ENCODE measurements at regions not wholly inside any gene's neighbourhood (a gene's known extent, or its start where the extent isn't known, plus 50 kb on each side); places are given as distances from the start of the nearest gene placed in this dataset.
A peak's percentile ranks its signal among the peaks of the same experiment; 100 is the strongest.

DNA sequence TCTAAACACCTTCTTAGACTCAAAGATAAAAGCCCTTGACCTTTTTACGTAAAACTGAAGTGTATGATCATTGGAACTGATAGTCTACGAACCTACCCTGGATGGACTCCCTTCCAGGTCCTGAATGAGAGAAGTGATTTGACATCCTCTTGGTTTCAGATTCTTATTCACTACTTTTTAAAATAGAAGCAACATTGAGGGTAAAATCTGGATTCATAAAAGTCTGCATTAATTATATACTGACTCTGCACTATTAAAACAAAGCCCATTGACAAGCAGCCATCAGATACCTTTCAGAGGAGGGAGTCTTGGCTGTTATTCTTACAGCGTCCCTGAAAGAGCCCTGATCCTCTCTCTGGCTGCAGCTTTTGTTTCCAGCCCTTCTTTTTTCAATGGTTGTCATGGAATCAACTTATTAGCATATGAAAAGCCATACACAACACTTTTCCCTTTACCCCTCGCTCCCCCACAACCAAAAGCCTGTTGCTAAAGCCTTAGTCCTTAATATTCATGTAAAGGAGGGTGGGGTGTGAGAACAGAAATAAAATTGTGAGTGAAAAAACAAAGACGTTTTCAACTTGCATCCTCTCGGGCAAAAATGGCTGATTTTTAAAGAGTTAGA is 270.0 kb upstream of the MARCKS start:
- WGBS (ENCODE audit: low lambda C conversion rate) = 86% methylated on average over 6 of the region's 6 CpGs
- no peaks in the 10 kb centered on the region for H3K36me3 ChIP-seq (replicated peaks in 1 of 2; ENCODE audit: control insufficient read depth in 1 of 2, insufficient read depth in 2 of 2, low read length in 1 of 2)
- H3K4me2 ChIP-seq = peak overlapping the region; percentile 29; the same call in 1 of the 2 replicates
- CTCF ChIA-PET = no interaction called here
- H3K9me3 ChIP-seq = no peaks in the 10 kb centered on the region
- peak overlapping the region; percentile 64; the same call in 1 of the 2 replicates for H2AFZ ChIP-seq (ENCODE audit: low read depth)
- no peaks in the 10 kb centered on the region for H3K9me2 ChIP-seq
- H3K27ac ChIP-seq (ENCODE audit: low read depth in 2 of 2, low read length in 1 of 2) = peak overlapping the region; percentile 53 to 65
- no peaks in the 10 kb centered on the region for H3K27me3 ChIP-seq (ENCODE audit: insufficient read depth)
- peaks cover 15% of the 10 kb centered on the region for H3F3A ChIP-seq (replicated peaks; ENCODE audit: insufficient read depth)
- peaks cover 2 to 14% of the 10 kb centered on the region in 2 experiments for H3K4me1 ChIP-seq (ENCODE audit: control insufficient read depth in 1 of 2, insufficient read depth in 2 of 2, low read depth in 1 of 2, low read length in 1 of 2)
- POLR2A ChIA-PET = no interaction called here
- no peak overlapping the region for H3K9ac ChIP-seq
- H3K4me3 ChIP-seq (ENCODE audit: low read depth in 2 of 2, low read length in 1 of 2) = no peak overlapping the region
- no peak for TF ChIP-seq TCF12 (IDR thresholded peaks at IDR 0.05)
- TF ChIP-seq YY1 (IDR thresholded peaks at IDR 0.05; ENCODE audit: low read depth) = no peak
- no peak for TF ChIP-seq RFX5 (IDR thresholded peaks at IDR 0.05; ENCODE audit: low read length)
- no peak for TF ChIP-seq MEF2A (IDR thresholded peaks at IDR 0.05; ENCODE audit: borderline replicate concordance, low read depth)
- TF ChIP-seq SMC3 (IDR thresholded peaks at IDR 0.05; ENCODE audit: low read depth, low read length) = no peak
- TF ChIP-seq, protein P1, sequence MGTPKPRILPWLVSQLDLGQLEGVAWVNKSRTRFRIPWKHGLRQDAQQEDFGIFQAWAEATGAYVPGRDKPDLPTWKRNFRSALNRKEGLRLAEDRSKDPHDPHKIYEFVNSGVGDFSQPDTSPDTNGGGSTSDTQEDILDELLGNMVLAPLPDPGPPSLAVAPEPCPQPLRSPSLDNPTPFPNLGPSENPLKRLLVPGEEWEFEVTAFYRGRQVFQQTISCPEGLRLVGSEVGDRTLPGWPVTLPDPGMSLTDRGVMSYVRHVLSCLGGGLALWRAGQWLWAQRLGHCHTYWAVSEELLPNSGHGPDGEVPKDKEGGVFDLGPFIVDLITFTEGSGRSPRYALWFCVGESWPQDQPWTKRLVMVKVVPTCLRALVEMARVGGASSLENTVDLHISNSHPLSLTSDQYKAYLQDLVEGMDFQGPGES (IDR thresholded peaks at IDR 0.05; ENCODE audit: low read depth, low read length) = no peak
- no peak for TF ChIP-seq RCOR1 (IDR thresholded peaks at IDR 0.05; ENCODE audit: low read length)
- TF ChIP-seq NRF1 (IDR thresholded peaks at IDR 0.05; ENCODE audit: low read depth, low read length) = no peak
- TF ChIP-seq GATA2 (CRISPR knock-in tag; IDR thresholded peaks at IDR 0.05) = no peak
- TF ChIP-seq FOXJ3 (CRISPR knock-in tag; IDR thresholded peaks at IDR 0.05) = no peak
- TF ChIP-seq SIN3A (IDR thresholded peaks at IDR 0.05; ENCODE audit: borderline replicate concordance, low read depth, low read length) = no peak
- TF ChIP-seq, protein P2, sequence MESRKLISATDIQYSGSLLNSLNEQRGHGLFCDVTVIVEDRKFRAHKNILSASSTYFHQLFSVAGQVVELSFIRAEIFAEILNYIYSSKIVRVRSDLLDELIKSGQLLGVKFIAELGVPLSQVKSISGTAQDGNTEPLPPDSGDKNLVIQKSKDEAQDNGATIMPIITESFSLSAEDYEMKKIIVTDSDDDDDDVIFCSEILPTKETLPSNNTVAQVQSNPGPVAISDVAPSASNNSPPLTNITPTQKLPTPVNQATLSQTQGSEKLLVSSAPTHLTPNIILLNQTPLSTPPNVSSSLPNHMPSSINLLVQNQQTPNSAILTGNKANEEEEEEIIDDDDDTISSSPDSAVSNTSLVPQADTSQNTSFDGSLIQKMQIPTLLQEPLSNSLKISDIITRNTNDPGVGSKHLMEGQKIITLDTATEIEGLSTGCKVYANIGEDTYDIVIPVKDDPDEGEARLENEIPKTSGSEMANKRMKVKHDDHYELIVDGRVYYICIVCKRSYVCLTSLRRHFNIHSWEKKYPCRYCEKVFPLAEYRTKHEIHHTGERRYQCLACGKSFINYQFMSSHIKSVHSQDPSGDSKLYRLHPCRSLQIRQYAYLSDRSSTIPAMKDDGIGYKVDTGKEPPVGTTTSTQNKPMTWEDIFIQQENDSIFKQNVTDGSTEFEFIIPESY (IDR thresholded peaks at IDR 0.05; ENCODE audit: borderline replicate concordance, low read depth) = no peak
- H3K79me2 ChIP-seq (ENCODE audit: insufficient read depth) = no peaks in the 10 kb centered on the region
- no peak for DNase-seq
- no peaks in the 10 kb centered on the region for H4K20me1 ChIP-seq (ENCODE audit: insufficient read depth)

DNA sequence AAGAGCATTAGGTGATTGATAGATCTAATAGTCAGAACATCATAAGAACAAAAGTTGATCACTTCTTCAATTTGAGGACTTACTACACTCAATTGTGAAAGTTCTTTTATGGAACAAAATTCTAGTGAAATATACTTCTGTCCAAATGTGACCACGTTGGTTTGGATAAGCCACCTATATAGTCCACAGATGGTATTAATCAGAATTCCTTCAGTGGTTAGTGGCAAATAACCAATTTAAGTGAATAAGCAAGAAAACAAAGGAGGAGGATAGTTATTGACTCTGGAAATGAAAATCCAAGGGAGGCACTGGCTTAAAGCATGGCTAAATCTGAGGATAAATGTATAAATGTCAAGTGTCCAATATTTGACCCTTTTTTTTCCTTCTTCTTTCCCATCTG is 268.5 kb upstream of the MARCKS start:
- H3K9me3 ChIP-seq = no peaks in the 10 kb centered on the region
- peaks cover 15% of the 10 kb centered on the region for H3F3A ChIP-seq (replicated peaks; ENCODE audit: insufficient read depth)
- H3K36me3 ChIP-seq (replicated peaks in 1 of 2; ENCODE audit: control insufficient read depth in 1 of 2, insufficient read depth in 2 of 2, low read length in 1 of 2) = no peaks in the 10 kb centered on the region
- WGBS (ENCODE audit: low lambda C conversion rate) = 36% methylated on average over 1 of the region's 1 CpG
- POLR2A ChIA-PET = no interaction called here
- H3K9ac ChIP-seq = no peak overlapping the region
- H2AFZ ChIP-seq (ENCODE audit: low read depth) = no peak overlapping the region
- TF ChIP-seq FOXM1 (IDR thresholded peaks at IDR 0.05; ENCODE audit: low read depth) = no peak
- no peak for TF ChIP-seq RCOR1 (IDR thresholded peaks at IDR 0.05; ENCODE audit: low read length)
- TF ChIP-seq TCF12 (IDR thresholded peaks at IDR 0.05) = peak; percentile 46; the same call in 1 of the 2 replicates
- H3K27ac ChIP-seq (ENCODE audit: low read depth in 2 of 2, low read length in 1 of 2) = no peak overlapping the region
- no peak for DNase-seq
- CTCF ChIA-PET = no interaction called here
- no peak overlapping the region for H3K4me3 ChIP-seq (ENCODE audit: low read depth in 2 of 2, low read length in 1 of 2)
- no peaks in the 10 kb centered on the region for H3K9me2 ChIP-seq
- H3K4me1 ChIP-seq (ENCODE audit: control insufficient read depth in 1 of 2, insufficient read depth in 2 of 2, low read depth in 1 of 2, low read length in 1 of 2) = peaks cover 2 to 14% of the 10 kb centered on the region in 2 experiments
- no peaks in the 10 kb centered on the region for H3K79me2 ChIP-seq (ENCODE audit: insufficient read depth)
- no peaks in the 10 kb centered on the region for H4K20me1 ChIP-seq (ENCODE audit: insufficient read depth)
- no peak overlapping the region for H3K4me2 ChIP-seq
- no peaks in the 10 kb centered on the region for H3K27me3 ChIP-seq (ENCODE audit: insufficient read depth)

Measured in SK-N-SH (cell line).